ENCODE measurements at regions not wholly inside any gene's neighbourhood (a gene's known extent, or its start where the extent isn't known, plus 50 kb on each side); places are given as distances from the start of the nearest gene placed in this dataset.

DNA sequence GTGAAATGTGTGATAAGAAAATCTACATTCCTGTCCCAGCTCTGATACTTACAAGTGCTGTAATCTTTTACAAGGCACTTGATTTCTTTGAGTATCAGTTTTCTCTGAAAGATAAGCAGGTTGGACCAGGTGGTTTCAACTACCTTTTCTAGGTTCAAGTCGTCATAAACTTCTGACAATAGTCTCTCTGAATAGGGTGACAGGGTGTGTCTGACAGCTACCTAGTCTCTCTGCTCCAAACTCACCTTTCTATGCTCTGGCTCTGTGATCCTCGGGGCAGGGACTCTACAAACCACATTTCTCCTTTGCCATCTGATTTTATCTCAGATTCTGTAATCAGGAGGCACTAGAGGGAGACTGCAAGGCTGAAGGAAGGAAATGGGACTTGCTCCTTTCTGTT is 137.7 kb upstream of the SYT1 start:
- WGBS (ENCODE audit: missing lambda C conversion rate): 50% methylated on average over 2 of the region's 2 CpGs
- H3K4me2 ChIP-seq: no peak overlapping the region
- TF ChIP-seq RCOR1 (IDR thresholded peaks at IDR 0.05; ENCODE audit: low read depth, low read length) (no peak), NPAS2 (CRISPR knock-in tag; IDR thresholded peaks at IDR 0.05; ENCODE audit: borderline replicate concordance) (no peak), BCL3 (IDR thresholded peaks at IDR 0.05) (no peak), EP300 (IDR thresholded peaks at IDR 0.05) (no peak), SREBF2 (IDR thresholded peaks at IDR 0.05) (no peak), MYC (IDR thresholded peaks at IDR 0.05; ENCODE audit: borderline replicate concordance, low read length) (no peak), CHD2 (IDR thresholded peaks at IDR 0.05; ENCODE audit: low read length, partially characterized antibody) (no peak), HOXB5 (CRISPR knock-in tag; IDR thresholded peaks at IDR 0.05) (no peak), NFE2L2 (conservative IDR thresholded peaks at IDR 0.05; ENCODE audit: low read length) (no peak), KDM1A (IDR thresholded peaks at IDR 0.05; ENCODE audit: low read depth) (no peak), BHLHE40 (IDR thresholded peaks at IDR 0.05; ENCODE audit: low read depth, low read length) (no peak), POLR2AphosphoS2 (conservative IDR thresholded peaks at IDR 0.05; ENCODE audit: low read length) (no peak)
- TF ChIP-seq, protein P1, sequence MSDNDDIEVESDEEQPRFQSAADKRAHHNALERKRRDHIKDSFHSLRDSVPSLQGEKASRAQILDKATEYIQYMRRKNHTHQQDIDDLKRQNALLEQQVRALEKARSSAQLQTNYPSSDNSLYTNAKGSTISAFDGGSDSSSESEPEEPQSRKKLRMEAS (IDR thresholded peaks at IDR 0.05): no peak
- TF ChIP-seq, protein P2, sequence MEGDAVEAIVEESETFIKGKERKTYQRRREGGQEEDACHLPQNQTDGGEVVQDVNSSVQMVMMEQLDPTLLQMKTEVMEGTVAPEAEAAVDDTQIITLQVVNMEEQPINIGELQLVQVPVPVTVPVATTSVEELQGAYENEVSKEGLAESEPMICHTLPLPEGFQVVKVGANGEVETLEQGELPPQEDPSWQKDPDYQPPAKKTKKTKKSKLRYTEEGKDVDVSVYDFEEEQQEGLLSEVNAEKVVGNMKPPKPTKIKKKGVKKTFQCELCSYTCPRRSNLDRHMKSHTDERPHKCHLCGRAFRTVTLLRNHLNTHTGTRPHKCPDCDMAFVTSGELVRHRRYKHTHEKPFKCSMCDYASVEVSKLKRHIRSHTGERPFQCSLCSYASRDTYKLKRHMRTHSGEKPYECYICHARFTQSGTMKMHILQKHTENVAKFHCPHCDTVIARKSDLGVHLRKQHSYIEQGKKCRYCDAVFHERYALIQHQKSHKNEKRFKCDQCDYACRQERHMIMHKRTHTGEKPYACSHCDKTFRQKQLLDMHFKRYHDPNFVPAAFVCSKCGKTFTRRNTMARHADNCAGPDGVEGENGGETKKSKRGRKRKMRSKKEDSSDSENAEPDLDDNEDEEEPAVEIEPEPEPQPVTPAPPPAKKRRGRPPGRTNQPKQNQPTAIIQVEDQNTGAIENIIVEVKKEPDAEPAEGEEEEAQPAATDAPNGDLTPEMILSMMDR (IDR thresholded peaks at IDR 0.05): no peak
- ATAC-seq (peak in 1 of 2 experiments; percentile 28; a peak in 1 of 6 replicates), FAIRE-seq (peak; percentile 56), DNase-seq (ENCODE audit: low read depth in 1 of 2, low spot score in 1 of 2) (no peak)
- POLR2A ChIA-PET: no interaction called here
- no peak overlapping the region for H3K4me3 ChIP-seq
- no peaks in the 10 kb centered on the region for H3K9me3 ChIP-seq
- H3K4me1 ChIP-seq: no peaks in the 10 kb centered on the region
- CTCF ChIA-PET: interaction anchor here (1.6 kb wide), 1 partner anchor 10 kb away, joined by 6 read pairs; no protein-coding TSS in a partner anchor
- no peak overlapping the region for H3K27ac ChIP-seq

DNA sequence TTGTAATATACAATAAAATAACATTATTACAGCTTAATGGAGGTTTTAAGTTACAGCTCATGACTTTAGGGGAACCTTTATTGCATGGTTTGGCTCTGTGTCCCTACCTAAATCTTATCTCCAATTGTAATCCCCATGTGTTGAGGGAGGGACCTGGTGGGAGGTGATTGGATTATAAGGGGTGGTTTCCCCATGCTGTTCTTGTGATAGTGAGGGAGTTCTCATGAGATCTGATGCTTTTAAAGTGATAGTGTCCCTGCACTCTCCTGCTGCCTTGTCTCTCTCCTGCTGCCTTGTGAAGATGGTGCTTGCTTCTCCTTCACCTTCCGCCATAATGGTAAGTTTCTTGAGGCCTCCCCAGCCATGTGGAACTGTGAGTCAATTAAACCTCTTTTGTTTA is 132.1 kb upstream of the SYT1 start:
- no peak for TF ChIP-seq HOXB13 (CRISPR knock-in tag; IDR thresholded peaks at IDR 0.05; ENCODE audit: low read depth)
- POLR2A ChIA-PET: no interaction called here
- H3K9me3 ChIP-seq: no peaks in the 10 kb centered on the region
- CTCF ChIA-PET: no interaction called here
- 94% methylated on average over 1 of the region's 1 CpG for WGBS (ENCODE audit: missing lambda C conversion rate)
- FAIRE-seq (no peak), DNase-seq (ENCODE audit: low read depth in 1 of 2, low spot score in 1 of 2) (no peak), ATAC-seq (no peak)
- H3K27ac ChIP-seq: no peak overlapping the region
- no peaks in the 10 kb centered on the region for H3K4me1 ChIP-seq
- no peak overlapping the region for H3K4me3 ChIP-seq
- H3K4me2 ChIP-seq: no peak overlapping the region

DNA sequence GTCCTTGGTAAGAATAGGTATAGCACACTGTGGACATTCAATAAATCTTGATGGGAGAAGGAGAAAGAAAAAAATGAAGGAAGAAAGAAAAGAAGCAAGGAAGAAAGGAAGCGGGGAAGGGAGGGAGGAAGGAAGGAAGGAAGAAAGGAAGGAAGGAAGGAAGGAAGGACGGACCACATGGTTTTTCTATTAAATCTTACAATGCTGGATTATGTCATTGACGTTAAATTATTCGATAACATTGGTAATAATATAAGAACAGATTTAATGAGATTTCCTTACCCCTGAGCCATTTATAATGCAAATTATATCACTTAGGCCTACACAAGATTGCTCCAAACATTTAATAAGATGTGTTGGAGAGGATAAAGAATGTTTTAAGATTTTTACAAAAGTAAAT is 124.9 kb upstream of the SYT1 start:
- Histone ChIP-seq H3K27ac (no peak overlapping the region), H3K4me1 (no peaks in the 10 kb centered on the region), H3K4me2 (no peak overlapping the region), H3K9me3 (no peaks in the 10 kb centered on the region), H3K4me3 (no peak overlapping the region)
- ATAC-seq (no peak), FAIRE-seq (no peak), DNase-seq (ENCODE audit: low read depth in 1 of 2, low spot score in 1 of 2) (no peak)
- WGBS (ENCODE audit: missing lambda C conversion rate): 81% methylated on average over 4 of the region's 4 CpGs
- ChIA-PET POLR2A (interaction anchor here (0.7 kb wide), 1 partner anchor 124 kb away, joined by 4 read pairs; no protein-coding TSS in a partner anchor), CTCF (no interaction called here)
- TF ChIP-seq ELK1 (IDR thresholded peaks at IDR 0.05; ENCODE audit: low read depth, low read length) (no peak), CHD2 (IDR thresholded peaks at IDR 0.05; ENCODE audit: low read length, partially characterized antibody) (no peak), POLR2AphosphoS2 (conservative IDR thresholded peaks at IDR 0.05; ENCODE audit: low read length) (no peak), NR3C1 (IDR thresholded peaks at IDR 0.05) (no peak), HOXB5 (CRISPR knock-in tag; IDR thresholded peaks at IDR 0.05) (no peak), PBX3 (IDR thresholded peaks at IDR 0.05) (no peak), CHD4 (IDR thresholded peaks at IDR 0.05; ENCODE audit: borderline replicate concordance) (no peak), GATA3 (IDR thresholded peaks at IDR 0.05; ENCODE audit: borderline replicate concordance) (no peak), ESRRA (IDR thresholded peaks at IDR 0.05; ENCODE audit: borderline replicate concordance, low read length) (no peak), RAD21 (conservative IDR thresholded peaks at IDR 0.05 in 1 of 2, IDR thresholded peaks at IDR 0.05 in 1 of 2) (no peak), SREBF2 (IDR thresholded peaks at IDR 0.05) (no peak)
- TF ChIP-seq, protein P3, sequence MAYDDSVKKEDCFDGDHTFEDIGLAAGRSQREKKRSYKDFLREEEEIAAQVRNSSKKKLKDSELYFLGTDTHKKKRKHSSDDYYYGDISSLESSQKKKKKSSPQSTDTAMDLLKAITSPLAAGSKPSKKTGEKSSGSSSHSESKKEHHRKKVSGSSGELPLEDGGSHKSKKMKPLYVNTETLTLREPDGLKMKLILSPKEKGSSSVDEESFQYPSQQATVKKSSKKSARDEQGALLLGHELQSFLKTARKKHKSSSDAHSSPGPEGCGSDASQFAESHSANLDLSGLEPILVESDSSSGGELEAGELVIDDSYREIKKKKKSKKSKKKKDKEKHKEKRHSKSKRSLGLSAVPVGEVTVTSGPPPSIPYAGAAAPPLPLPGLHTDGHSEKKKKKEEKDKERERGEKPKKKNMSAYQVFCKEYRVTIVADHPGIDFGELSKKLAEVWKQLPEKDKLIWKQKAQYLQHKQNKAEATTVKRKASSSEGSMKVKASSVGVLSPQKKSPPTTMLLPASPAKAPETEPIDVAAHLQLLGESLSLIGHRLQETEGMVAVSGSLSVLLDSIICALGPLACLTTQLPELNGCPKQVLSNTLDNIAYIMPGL (CRISPR knock-in tag; IDR thresholded peaks at IDR 0.05; ENCODE audit: borderline replicate concordance): no peak
- TF ChIP-seq, protein P2 (IDR thresholded peaks at IDR 0.05): no peak
